DND-41 (cell line): ENCODE measurements at regions not wholly inside any gene's neighbourhood (a gene's known extent, or its start where the extent isn't known, plus 50 kb on each side); places are given as distances from the start of the nearest gene placed in this dataset.

Experiments
- CTCF ChIP-seq: IDR thresholded peaks from 2 replicates; pipeline ENCODE4 v1.5.1; 2012; ENCODE audit warnings: borderline replicate concordance, low read length, moderate library complexity, mild to moderate bottlenecking; ENCODE audit not compliant: poor library complexity, severe bottlenecking; ENCODE audit errors: extremely low read depth
- EZH2 ChIP-seq: IDR thresholded peaks from 3 replicates; pipeline ENCODE4 v1.6.1; 2012; ENCODE audit warnings: borderline replicate concordance, low read depth, mild to moderate bottlenecking, moderate library complexity, low read length, inconsistent platforms; ENCODE audit not compliant: severe bottlenecking

- no peak for TF ChIP-seq EZH2
- TF ChIP-seq CTCF = no peak
These were observed 278.0 kb upstream of the NECTIN3 start for GRCh38 chr3:110793611-110794010.
